Peyer's patch (tissue), 4 donors: ENCODE measurements at regions not wholly inside any gene's neighbourhood (a gene's known extent, or its start where the extent isn't known, plus 50 kb on each side); places are given as distances from the start of the nearest gene placed in this dataset.

ENCODE experiments used
- DNase-seq, 3 donors: peaks; one replicate each; pipeline ENCODE4 v3.0.0-alpha.2; 2017 to 2019
- H3K27ac ChIP-seq, 4 donors: fragments of 200-600 bp; sonication (generic); one replicate each; pipeline ENCODE4 v1.5.1; 2016 to 2019
- H3K27me3 ChIP-seq, 2 donors: fragments of 200-600 bp; sonication (generic); one replicate each; pipeline ENCODE4 v1.5.1; 2019
- H3K36me3 ChIP-seq, 3 donors: fragments of 200-600 bp; sonication (generic); one replicate each; pipeline ENCODE4 v1.5.1; 2016 to 2019
- H3K4me1 ChIP-seq, 4 donors: fragments of 200-600 bp; sonication (generic); one replicate each; pipeline ENCODE4 v1.5.1; 2016 to 2019
- H3K4me3 ChIP-seq, 4 donors: fragments of 200-600 bp; sonication (generic); 1 replicate in 3 of 4; 2 replicates in 1 of 4; pipeline ENCODE4 v1.5.1; 2016 to 2019; ENCODE audit warnings: mild to moderate bottlenecking in 1 of 4
- H3K9me3 ChIP-seq, 4 donors: fragments of 200-600 bp; sonication (generic); one replicate each; pipeline ENCODE4 v1.5.1; 2016 to 2019; ENCODE audit warnings: mild to moderate bottlenecking in 1 of 4
- CTCF ChIP-seq, 6 experiments: fragments of 450-650 bp in 4 of 6; fragments of 200-600 bp in 2 of 6; sonication (generic) in 1 of 6; IDR thresholded peaks; one replicate each; pipeline ENCODE4 v1.5.1; 2017 to 2019; ENCODE audit warnings: antibody characterized with exemption in 6 of 6, mild to moderate bottlenecking in 3 of 6, moderate library complexity in 1 of 6
- POLR2A ChIP-seq, 2 donors: fragments of 450-650 bp; IDR thresholded peaks; one replicate each; pipeline ENCODE4 v1.5.1; 2017; ENCODE audit warnings: antibody characterized with exemption in 2 of 2, mild to moderate bottlenecking in 2 of 2, moderate library complexity in 2 of 2

- Histone ChIP-seq H3K4me3 (no peak overlapping the region), H3K27me3 (no peaks in the 10 kb centered on the region), H3K9me3 (no peaks in the 10 kb centered on the region), H3K36me3 (no peaks in the 10 kb centered on the region), H3K27ac (no peak overlapping the region), H3K4me1 (no peaks in the 10 kb centered on the region)
- peak; percentile 27 to 77 (median 76) for DNase-seq
- peak in 4 of 6 experiments; percentile 61 to 85 (median 80) for TF ChIP-seq CTCF (IDR thresholded peaks at IDR 0.05)
- no peak for TF ChIP-seq POLR2A (IDR thresholded peaks at IDR 0.05)
These were observed 521.3 kb upstream of the SEMA6D start for GRCh38 chr15:47196048-47196447.

- no peak overlapping the region for H3K27ac ChIP-seq
- no peaks in the 10 kb centered on the region for H3K4me1 ChIP-seq
- H3K27me3 ChIP-seq, result no peaks in the 10 kb centered on the region
- no peak for TF ChIP-seq CTCF (IDR thresholded peaks at IDR 0.05)
- TF ChIP-seq POLR2A (IDR thresholded peaks at IDR 0.05), result no peak
- H3K36me3 ChIP-seq, result no peaks in the 10 kb centered on the region
- no peak overlapping the region for H3K4me3 ChIP-seq
- DNase-seq, result no peak
- H3K9me3 ChIP-seq, result no peaks in the 10 kb centered on the region
These were observed 513.3 kb upstream of the SEMA6D start for GRCh38 chr15:47203993-47204392.

- Histone ChIP-seq H3K9me3 (no peaks in the 10 kb centered on the region), H3K4me3 (no peak overlapping the region), H3K27me3 (no peaks in the 10 kb centered on the region), H3K36me3 (no peaks in the 10 kb centered on the region), H3K4me1 (no peaks in the 10 kb centered on the region), H3K27ac (no peak overlapping the region)
- DNase-seq, result no peak
- no peak for TF ChIP-seq POLR2A (IDR thresholded peaks at IDR 0.05)
- no peak for TF ChIP-seq CTCF (IDR thresholded peaks at IDR 0.05)
These were observed 510.8 kb upstream of the SEMA6D start for GRCh38 chr15:47206358-47206978.

- no peaks in the 10 kb centered on the region for H3K4me1 ChIP-seq
- no peaks in the 10 kb centered on the region for H3K36me3 ChIP-seq
- no peaks in the 10 kb centered on the region for H3K9me3 ChIP-seq
- H3K27me3 ChIP-seq, result no peaks in the 10 kb centered on the region
- no peak overlapping the region for H3K27ac ChIP-seq
- no peak for TF ChIP-seq POLR2A (IDR thresholded peaks at IDR 0.05)
- TF ChIP-seq CTCF (IDR thresholded peaks at IDR 0.05), result no peak
- no peak overlapping the region for H3K4me3 ChIP-seq
- no peak for DNase-seq
These were observed 507.7 kb upstream of the SEMA6D start for GRCh38 chr15:47209591-47209990.

GRCh38 chr15:47212222-47213010 is 504.9 kb upstream of the SEMA6D start:
- TF ChIP-seq CTCF (IDR thresholded peaks at IDR 0.05), result no peak
- no peak for TF ChIP-seq POLR2A (IDR thresholded peaks at IDR 0.05)
- Histone ChIP-seq H3K27ac (no peak overlapping the region), H3K27me3 (no peaks in the 10 kb centered on the region), H3K4me3 (no peak overlapping the region), H3K4me1 (no peaks in the 10 kb centered on the region), H3K36me3 (no peaks in the 10 kb centered on the region), H3K9me3 (no peaks in the 10 kb centered on the region)
- no peak for DNase-seq
